ENCODE measurements at regions not wholly inside any gene's neighbourhood (a gene's known extent, or its start where the extent isn't known, plus 50 kb on each side); places are given as distances from the start of the nearest gene placed in this dataset.

- Histone ChIP-seq H3K27ac (no peak overlapping the region), H3K27me3 (no peaks in the 10 kb centered on the region), H3K9me3 (peaks cover 0 to 4% of the 10 kb centered on the region in 2 donors), H3K4me1 (no peaks in the 10 kb centered on the region), H3K36me3 (no peaks in the 10 kb centered on the region), H3K4me3 (no peak overlapping the region)
- no peak for DNase-seq (ENCODE audit: low spot score in 2 of 2)
- no peak for TF ChIP-seq CTCF (IDR thresholded peaks at IDR 0.05)
- intact Hi-C loops (cut with DNase I) = no loop called here
Observed at GRCh38 chr9:17031546-17031945, 103.3 kb upstream of the CNTLN start.

- intact Hi-C loops (cut with DNase I) = no loop called here
Observed at GRCh38 chr9:17025281-17025680, 109.6 kb upstream of the CNTLN start.

GRCh38 chr9:17024129-17024528 is 110.7 kb upstream of the CNTLN start:
- no peak for TF ChIP-seq CTCF (IDR thresholded peaks at IDR 0.05)
- no peaks in the 10 kb centered on the region for H3K36me3 ChIP-seq
- no peaks in the 10 kb centered on the region for H3K4me1 ChIP-seq
- H3K27ac ChIP-seq = no peak overlapping the region
- peaks cover 0 to 3% of the 10 kb centered on the region in 2 donors for H3K9me3 ChIP-seq
- DNase-seq (ENCODE audit: low spot score in 2 of 2) = no peak
- H3K27me3 ChIP-seq = no peaks in the 10 kb centered on the region
- no peak overlapping the region for H3K4me3 ChIP-seq
- intact Hi-C loops (cut with DNase I) = no loop called here

More at GRCh38 chr9:17025281-17025680, 109.6 kb upstream of the CNTLN start:
- Histone ChIP-seq H3K27me3 (no peaks in the 10 kb centered on the region), H3K4me3 (no peak overlapping the region), H3K36me3 (no peaks in the 10 kb centered on the region), H3K4me1 (no peaks in the 10 kb centered on the region), H3K27ac (no peak overlapping the region), H3K9me3 (peaks cover 0 to 6% of the 10 kb centered on the region in 2 donors)
- no peak for TF ChIP-seq CTCF (IDR thresholded peaks at IDR 0.05)
- DNase-seq (ENCODE audit: low spot score in 2 of 2) = no peak

GRCh38 chr9:17021387-17021970 is 113.4 kb upstream of the CNTLN start:
- no peaks in the 10 kb centered on the region for H3K4me1 ChIP-seq
- no peak overlapping the region for H3K27ac ChIP-seq
- no peak for TF ChIP-seq CTCF (IDR thresholded peaks at IDR 0.05)
- H3K36me3 ChIP-seq = no peaks in the 10 kb centered on the region
- H3K27me3 ChIP-seq = no peaks in the 10 kb centered on the region
- intact Hi-C loops (cut with DNase I) = no loop called here
- peaks cover 0 to 3% of the 10 kb centered on the region in 2 donors for H3K9me3 ChIP-seq
- H3K4me3 ChIP-seq = no peak overlapping the region
- DNase-seq (ENCODE audit: low spot score in 2 of 2) = no peak

GRCh38 chr9:17019398-17019797 is 115.4 kb upstream of the CNTLN start:
- Histone ChIP-seq H3K4me1 (no peaks in the 10 kb centered on the region), H3K36me3 (no peaks in the 10 kb centered on the region), H3K4me3 (no peak overlapping the region), H3K27me3 (no peaks in the 10 kb centered on the region), H3K9me3 (peaks cover 0 to 3% of the 10 kb centered on the region in 2 donors), H3K27ac (no peak overlapping the region)
- intact Hi-C loops (cut with DNase I) = no loop called here
- no peak for DNase-seq (ENCODE audit: low spot score in 2 of 2)
- TF ChIP-seq CTCF (IDR thresholded peaks at IDR 0.05) = no peak

All from ascending aorta (tissue), 2 donors.